Natural killer cell (primary cell): ENCODE measurements at regions not wholly inside any gene's neighbourhood (a gene's known extent, or its start where the extent isn't known, plus 50 kb on each side); places are given as distances from the start of the nearest gene placed in this dataset.

Source experiments
- ATAC-seq, 3 donors: fragments of 150-1000 bp in 2 of 3; fragments of 200-7000 bp in 1 of 3; cut with Tn5 transposase; 1 replicate in 1 of 3; 2 replicates in 2 of 3; pipeline ENCODE4 v1.10.0; 2021; ENCODE audit warnings: mild to moderate bottlenecking in 2 of 3, moderate library complexity in 2 of 3
- DNase-seq, 2 donors: peaks; one replicate each; pipeline versions ENCODE4 v3.0.0 to v3.0.0-alpha.2; 2013 to 2021; ENCODE audit warnings: mixed read lengths in 1 of 2
- H3K27ac ChIP-seq: one replicate; pipeline ENCODE4 v1.5.1; 2013; ENCODE audit warnings: mild to moderate bottlenecking, low read length
- H3K27me3 ChIP-seq: one replicate; pipeline ENCODE4 v1.6.1; 2013; ENCODE audit warnings: low read length; ENCODE audit not compliant: control insufficient read depth, insufficient read depth
- H3K36me3 ChIP-seq: one replicate; pipeline ENCODE4 v1.6.1; 2013; ENCODE audit warnings: low read length; ENCODE audit not compliant: control insufficient read depth, insufficient read depth
- H3K4me1 ChIP-seq: one replicate; pipeline ENCODE4 v1.6.1; 2013; ENCODE audit warnings: low read length; ENCODE audit not compliant: control insufficient read depth, insufficient read depth
- H3K4me3 ChIP-seq: one replicate; pipeline ENCODE4 v1.5.1; 2013; ENCODE audit warnings: low read length
- H3K9me3 ChIP-seq: one replicate; pipeline ENCODE4 v1.6.1; 2013; ENCODE audit warnings: low read length; ENCODE audit not compliant: control insufficient read depth, insufficient read depth
- H3K27ac Mint-ChIP-seq, 2 donors: one replicate each; pipeline ENCODE4 v1.8.0; 2022; ENCODE audit warnings: mild to moderate bottlenecking in 2 of 2, mixed read lengths in 2 of 2, moderate library complexity in 1 of 2
- H3K27me3 Mint-ChIP-seq, 2 donors: one replicate each; pipeline ENCODE4 v1.8.0; 2022; ENCODE audit warnings: low read depth in 2 of 2, mixed read lengths in 2 of 2
- H3K36me3 Mint-ChIP-seq: one replicate; pipeline ENCODE4 v1.8.0; 2022; ENCODE audit warnings: mixed read lengths
- H3K4me1 Mint-ChIP-seq, 2 donors: one replicate each; pipeline ENCODE4 v1.8.0; 2022; ENCODE audit warnings: mixed read lengths in 2 of 2
- H3K4me3 Mint-ChIP-seq: one replicate; pipeline ENCODE4 v1.8.0; 2022; ENCODE audit warnings: mild to moderate bottlenecking, moderate library complexity, mixed read lengths
- H3K9me3 Mint-ChIP-seq, 2 donors: one replicate each; pipeline ENCODE4 v1.8.0; 2022; ENCODE audit warnings: mixed read lengths in 2 of 2
- WGBS: methylation state at CpG from one replicate; pipeline ENCODE4 v1.1.7; 2013; ENCODE audit warnings: missing lambda C conversion rate; ENCODE audit not compliant: insufficient coverage; 5-methylcytosine and 5-hydroxymethylcytosine counted together
- intact Hi-C: fragments of 100-400 bp; cut with micrococcal nuclease; formaldehyde crosslinking; loops from one replicate; pipeline ENCODE4 v1.14.2; 2022
- TF ChIP-seq, protein P1 (sequence below): fragments of 200-600 bp; IDR thresholded peaks from one replicate; pipeline ENCODE4 v1.8.0; 2022; ENCODE audit warnings: antibody characterized with exemption

DNA sequence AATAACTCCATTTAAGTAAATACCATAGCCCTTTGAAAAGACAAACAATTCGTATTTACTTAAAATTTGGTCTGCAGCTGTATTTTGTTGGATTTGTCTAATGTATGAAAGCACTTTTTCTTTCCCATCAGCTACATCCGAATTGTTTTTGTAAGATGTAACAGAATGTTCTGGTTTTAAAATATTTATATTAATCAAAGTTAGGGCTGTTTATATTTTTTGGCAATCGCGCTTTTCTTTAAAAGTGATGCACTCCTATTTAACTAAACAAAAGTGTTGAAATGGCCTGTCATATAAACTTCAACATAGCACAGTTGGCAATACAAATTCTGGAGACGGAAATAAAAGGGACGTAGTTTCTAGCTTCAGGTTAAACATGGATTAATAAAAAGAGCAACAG is 216.3 kb upstream of the ADGRL2 start:
- intact Hi-C loops, result no loop called here
- no peaks in the 10 kb centered on the region for H3K9me3 ChIP-seq
- Mint-ChIP-seq H3K4me3 (no peak overlapping the region), H3K9me3 (peaks cover 3 to 12% of the 10 kb centered on the region in 2 donors), H3K36me3 (no peaks in the 10 kb centered on the region), H3K4me1 (no peaks in the 10 kb centered on the region), H3K27ac (no peak overlapping the region), H3K27me3 (peaks cover 0 to 3% of the 10 kb centered on the region in 2 donors)
- TF ChIP-seq, protein P1, sequence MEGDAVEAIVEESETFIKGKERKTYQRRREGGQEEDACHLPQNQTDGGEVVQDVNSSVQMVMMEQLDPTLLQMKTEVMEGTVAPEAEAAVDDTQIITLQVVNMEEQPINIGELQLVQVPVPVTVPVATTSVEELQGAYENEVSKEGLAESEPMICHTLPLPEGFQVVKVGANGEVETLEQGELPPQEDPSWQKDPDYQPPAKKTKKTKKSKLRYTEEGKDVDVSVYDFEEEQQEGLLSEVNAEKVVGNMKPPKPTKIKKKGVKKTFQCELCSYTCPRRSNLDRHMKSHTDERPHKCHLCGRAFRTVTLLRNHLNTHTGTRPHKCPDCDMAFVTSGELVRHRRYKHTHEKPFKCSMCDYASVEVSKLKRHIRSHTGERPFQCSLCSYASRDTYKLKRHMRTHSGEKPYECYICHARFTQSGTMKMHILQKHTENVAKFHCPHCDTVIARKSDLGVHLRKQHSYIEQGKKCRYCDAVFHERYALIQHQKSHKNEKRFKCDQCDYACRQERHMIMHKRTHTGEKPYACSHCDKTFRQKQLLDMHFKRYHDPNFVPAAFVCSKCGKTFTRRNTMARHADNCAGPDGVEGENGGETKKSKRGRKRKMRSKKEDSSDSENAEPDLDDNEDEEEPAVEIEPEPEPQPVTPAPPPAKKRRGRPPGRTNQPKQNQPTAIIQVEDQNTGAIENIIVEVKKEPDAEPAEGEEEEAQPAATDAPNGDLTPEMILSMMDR, result no peak
- H3K27ac ChIP-seq, result no peak overlapping the region
- no peak for DNase-seq
- no peak for ATAC-seq
- no peak overlapping the region for H3K4me3 ChIP-seq
- WGBS, result 94% methylated on average over 2 of the region's 6 CpGs
- H3K36me3 ChIP-seq, result no peaks in the 10 kb centered on the region
- H3K4me1 ChIP-seq, result no peaks in the 10 kb centered on the region
- H3K27me3 ChIP-seq, result no peaks in the 10 kb centered on the region

DNA sequence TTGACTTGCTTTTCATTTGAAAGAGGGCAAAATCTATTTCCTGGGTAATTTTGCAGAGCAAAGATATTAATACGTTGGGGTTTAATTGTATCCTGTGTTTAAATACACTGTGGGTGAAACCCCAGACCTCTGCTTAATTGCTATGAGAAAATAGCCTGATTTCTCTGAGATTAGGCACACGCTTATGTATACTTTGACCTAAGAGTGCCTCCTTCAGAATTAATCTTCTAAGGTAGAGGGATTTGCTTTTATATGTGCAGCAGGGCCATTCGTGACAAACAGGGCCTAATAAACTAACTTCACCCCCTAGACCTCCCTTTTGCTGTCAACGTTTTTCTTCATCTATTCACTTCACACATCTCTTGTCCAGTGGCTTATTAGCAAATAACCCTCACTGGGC is 216.9 kb upstream of the ADGRL2 start:
- intact Hi-C loops, result no loop called here
- no peaks in the 10 kb centered on the region for H3K4me1 Mint-ChIP-seq
- H3K4me3 Mint-ChIP-seq, result no peak overlapping the region
- H3K9me3 Mint-ChIP-seq, result peaks cover 3 to 13% of the 10 kb centered on the region in 2 donors
- Histone ChIP-seq H3K4me3 (no peak overlapping the region), H3K27me3 (no peaks in the 10 kb centered on the region), H3K9me3 (no peaks in the 10 kb centered on the region), H3K4me1 (no peaks in the 10 kb centered on the region), H3K36me3 (no peaks in the 10 kb centered on the region), H3K27ac (no peak overlapping the region)
- peaks cover 0 to 3% of the 10 kb centered on the region in 2 donors for H3K27me3 Mint-ChIP-seq
- no peak for ATAC-seq
- TF ChIP-seq, protein P1, result no peak
- H3K27ac Mint-ChIP-seq, result no peak overlapping the region
- no peaks in the 10 kb centered on the region for H3K36me3 Mint-ChIP-seq
- WGBS, result 88% methylated on average over 2 of the region's 4 CpGs
- DNase-seq, result no peak

DNA sequence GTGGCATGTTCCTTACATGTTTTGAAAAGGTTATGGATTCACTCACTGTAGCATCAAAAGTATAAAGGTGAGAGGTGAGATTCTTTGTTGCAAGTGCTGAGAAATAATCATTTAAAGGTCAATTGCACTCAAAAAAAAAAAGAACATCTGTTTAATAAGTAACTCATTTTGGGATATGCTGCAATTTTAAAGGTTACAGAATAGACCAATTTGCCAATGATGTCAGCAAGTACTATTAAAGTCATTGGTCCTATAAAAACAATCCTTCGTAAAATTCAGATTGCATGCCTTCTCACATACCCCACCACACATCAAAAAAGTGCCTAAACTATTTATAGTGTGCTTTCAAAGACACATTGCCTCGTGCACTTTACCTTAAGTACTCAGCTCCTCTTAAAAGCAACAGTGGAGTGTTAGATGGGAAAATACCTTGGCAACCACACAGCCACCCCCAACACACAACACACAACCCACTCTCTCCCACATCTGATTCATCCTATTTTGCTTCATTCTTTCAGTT is 218.2 kb upstream of the ADGRL2 start:
- intact Hi-C loops, result no loop called here
- Histone ChIP-seq H3K27ac (no peak overlapping the region), H3K27me3 (no peaks in the 10 kb centered on the region), H3K4me3 (no peak overlapping the region), H3K4me1 (no peaks in the 10 kb centered on the region), H3K9me3 (no peaks in the 10 kb centered on the region), H3K36me3 (no peaks in the 10 kb centered on the region)
- 59% methylated on average over 2 of the region's 2 CpGs for WGBS
- H3K4me1 Mint-ChIP-seq, result no peaks in the 10 kb centered on the region
- no peaks in the 10 kb centered on the region for H3K36me3 Mint-ChIP-seq
- H3K27me3 Mint-ChIP-seq, result peaks cover 0 to 3% of the 10 kb centered on the region in 2 donors
- H3K4me3 Mint-ChIP-seq, result no peak overlapping the region
- ATAC-seq (no peak), DNase-seq (no peak)
- peaks cover 3 to 11% of the 10 kb centered on the region in 2 donors for H3K9me3 Mint-ChIP-seq
- H3K27ac Mint-ChIP-seq, result no peak overlapping the region
- TF ChIP-seq, protein P1, result no peak

DNA sequence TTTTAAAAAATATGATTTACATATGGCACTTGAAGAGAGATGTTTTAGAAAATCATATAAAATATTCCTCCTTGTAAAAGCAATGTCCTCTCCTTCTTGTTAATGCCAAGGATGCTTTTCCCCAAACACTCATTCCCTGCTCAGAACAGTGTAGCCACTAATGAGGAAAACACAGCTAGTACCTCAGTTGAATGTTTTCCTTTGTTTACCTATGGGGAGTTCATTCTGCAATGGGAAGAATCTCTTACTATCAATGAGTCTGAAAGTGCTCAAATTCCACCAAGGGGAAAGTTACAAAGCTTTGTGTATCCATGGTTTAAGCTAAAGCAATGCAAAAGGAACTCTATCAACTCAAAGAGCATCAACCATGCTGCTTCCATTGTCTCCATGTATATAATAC is 221.9 kb upstream of the ADGRL2 start:
- Histone ChIP-seq H3K27ac (no peak overlapping the region), H3K4me1 (no peaks in the 10 kb centered on the region), H3K27me3 (no peaks in the 10 kb centered on the region), H3K9me3 (no peaks in the 10 kb centered on the region), H3K4me3 (no peak overlapping the region), H3K36me3 (no peaks in the 10 kb centered on the region)
- no peaks in the 10 kb centered on the region for H3K4me1 Mint-ChIP-seq
- DNase-seq (no peak), ATAC-seq (no peak)
- H3K4me3 Mint-ChIP-seq, result no peak overlapping the region
- intact Hi-C loops, result no loop called here
- TF ChIP-seq, protein P1, result no peak
- H3K36me3 Mint-ChIP-seq, result no peaks in the 10 kb centered on the region
- H3K27me3 Mint-ChIP-seq, result peaks cover 0 to 3% of the 10 kb centered on the region in 2 donors
- H3K9me3 Mint-ChIP-seq, result peaks cover 2 to 8% of the 10 kb centered on the region in 2 donors
- H3K27ac Mint-ChIP-seq, result no peak overlapping the region
